GM21825 (cell line): ENCODE measurements at regions not wholly inside any gene's neighbourhood (a gene's known extent, or its start where the extent isn't known, plus 50 kb on each side); places are given as distances from the start of the nearest gene placed in this dataset.
"Not testable (repeated sequence)": the region's sequence is repeated elsewhere in the genome, so short reads cannot be mapped to it uniquely, and the experiment has no call there.

Experiments used
- ATAC-seq: cut with Tn5 transposase; IDR thresholded peaks from one replicate; pipeline ENCODE4 v1.9.1; 2021; ENCODE audit warnings: mild to moderate bottlenecking, moderate library complexity; ENCODE audit not compliant: unreplicated experiment

- not testable (repeated sequence) for ATAC-seq
Observed at GRCh38 chr10:45117940-45118339, 117.2 kb downstream of the ZNF22 start.

GRCh38 chr10:45118929-45119328, 118.2 kb downstream of the ZNF22 start:
- no peak for ATAC-seq

GRCh38 chr10:45122180-45122860, 121.6 kb downstream of the ZNF22 start:
- not testable (repeated sequence) for ATAC-seq

GRCh38 chr10:45135443-45136198, 134.9 kb downstream of the ZNF22 start:
- ATAC-seq = no peak

GRCh38 chr10:45136256-45136655, 135.5 kb downstream of the ZNF22 start:
- ATAC-seq = no peak

GRCh38 chr10:45144326-45145070, 143.8 kb downstream of the ZNF22 start:
- no peak for ATAC-seq

GRCh38 chr10:45145143-45145542, 144.4 kb downstream of the ZNF22 start:
- not testable (repeated sequence) for ATAC-seq

GRCh38 chr10:45147000-45147399, 146.3 kb downstream of the ZNF22 start:
- no peak for ATAC-seq

GRCh38 chr10:45150997-45151396, 150.3 kb downstream of the ZNF22 start:
- ATAC-seq = no peak

GRCh38 chr10:45151467-45152214, 150.9 kb downstream of the ZNF22 start:
- ATAC-seq = no peak

- ATAC-seq = no peak
Observed at GRCh38 chr10:45152726-45153125, 152.0 kb downstream of the ZNF22 start.

- ATAC-seq = no peak
Observed at GRCh38 chr10:45154502-45154901, 153.8 kb downstream of the ZNF22 start.

GRCh38 chr10:45155784-45156183, 155.1 kb downstream of the ZNF22 start:
- ATAC-seq = no peak

GRCh38 chr10:45160271-45160670, 155.1 kb downstream of the OR13A1 start:
- no peak for ATAC-seq

GRCh38 chr10:45163315-45163975, 152.0 kb downstream of the OR13A1 start:
- ATAC-seq = no peak

- ATAC-seq = not testable (repeated sequence)
Observed at GRCh38 chr10:45175520-45176118, 139.8 kb downstream of the OR13A1 start.

- no peak for ATAC-seq
Observed at GRCh38 chr10:45179691-45180090, 135.7 kb downstream of the OR13A1 start.

- no peak for ATAC-seq
Observed at GRCh38 chr10:45180507-45180906, 134.9 kb downstream of the OR13A1 start.

GRCh38 chr10:45180946-45181875, 134.2 kb downstream of the OR13A1 start:
- no peak for ATAC-seq
